ENCODE measurements at regions not wholly inside any gene's neighbourhood (a gene's known extent, or its start where the extent isn't known, plus 50 kb on each side); places are given as distances from the start of the nearest gene placed in this dataset.

DNA sequence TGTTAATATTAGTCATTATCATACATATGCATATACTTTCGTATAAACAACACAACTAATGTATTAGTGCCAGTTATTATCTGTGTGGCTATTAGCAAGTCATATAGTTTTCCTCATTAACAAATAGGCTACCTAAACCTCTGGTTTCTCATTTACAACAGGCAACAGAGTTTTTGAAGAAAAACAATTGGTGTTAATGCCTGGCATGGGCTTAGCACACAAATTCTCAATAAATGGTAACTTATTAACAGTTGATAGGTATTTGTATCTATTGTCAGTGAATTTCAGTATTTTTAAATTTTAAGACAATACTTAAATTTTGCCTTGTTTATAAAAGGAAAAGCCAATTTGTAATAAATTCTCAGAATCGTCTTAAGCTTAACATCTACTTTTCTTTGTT, 182.5 kb downstream of the PMAIP1 start:
- no peak overlapping the region for H3K4me3 ChIP-seq (ENCODE audit: low read depth, low read length)
- no peak for TF ChIP-seq CTCF (IDR thresholded peaks at IDR 0.05; ENCODE audit: low read depth, low read length)
- no peak for DNase-seq (ENCODE audit: low read depth, low spot score)
- in situ Hi-C loops (cut with HindIII; ENCODE audit: low sequenced_read_pairs) = no loop called here

GRCh38 chr18:60075477-60075876, 175.7 kb downstream of the PMAIP1 start:
- in situ Hi-C loops (cut with HindIII; ENCODE audit: low sequenced_read_pairs) = no loop called here
- H3K4me3 ChIP-seq (ENCODE audit: low read depth, low read length) = no peak overlapping the region
- DNase-seq (ENCODE audit: low read depth, low spot score) = no peak
- no peak for TF ChIP-seq CTCF (IDR thresholded peaks at IDR 0.05; ENCODE audit: low read depth, low read length)

DNA sequence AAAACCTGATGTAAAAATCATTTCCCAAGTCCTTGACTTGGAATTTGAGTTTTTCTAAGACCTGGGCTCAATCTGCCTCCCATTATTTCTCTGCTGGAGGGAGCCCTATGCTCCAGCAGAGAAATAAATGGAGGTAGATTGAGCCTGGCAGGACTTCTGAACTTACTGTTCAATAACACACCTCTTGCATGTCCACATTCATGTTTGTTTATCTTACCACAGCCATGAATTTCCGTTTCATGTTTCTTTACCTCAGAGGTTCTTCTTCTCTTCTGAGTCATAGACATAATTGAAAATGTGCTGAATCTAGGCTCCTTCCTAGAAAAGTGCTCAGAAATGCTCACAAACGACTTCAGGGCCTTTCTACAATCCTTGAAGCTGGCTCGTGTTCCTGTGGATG, 170.8 kb downstream of the PMAIP1 start:
- no peak for TF ChIP-seq CTCF (IDR thresholded peaks at IDR 0.05; ENCODE audit: low read depth, low read length)
- in situ Hi-C loops (cut with HindIII; ENCODE audit: low sequenced_read_pairs) = no loop called here
- no peak overlapping the region for H3K4me3 ChIP-seq (ENCODE audit: low read depth, low read length)
- peak; percentile 71 for DNase-seq (ENCODE audit: low read depth, low spot score)

GRCh38 chr18:60069145-60069544, 169.3 kb downstream of the PMAIP1 start:
- H3K4me3 ChIP-seq (ENCODE audit: low read depth, low read length) = no peak overlapping the region
- DNase-seq (ENCODE audit: low read depth, low spot score) = no peak
- in situ Hi-C loops (cut with HindIII; ENCODE audit: low sequenced_read_pairs) = no loop called here
- peak; percentile 28 for TF ChIP-seq CTCF (IDR thresholded peaks at IDR 0.05; ENCODE audit: low read depth, low read length)

GRCh38 chr18:60067426-60068210, 167.8 kb downstream of the PMAIP1 start:
- in situ Hi-C loops (cut with HindIII; ENCODE audit: low sequenced_read_pairs) = no loop called here
- TF ChIP-seq CTCF (IDR thresholded peaks at IDR 0.05; ENCODE audit: low read depth, low read length) = no peak
- DNase-seq (ENCODE audit: low read depth, low spot score) = no peak
- no peak overlapping the region for H3K4me3 ChIP-seq (ENCODE audit: low read depth, low read length)

DNA sequence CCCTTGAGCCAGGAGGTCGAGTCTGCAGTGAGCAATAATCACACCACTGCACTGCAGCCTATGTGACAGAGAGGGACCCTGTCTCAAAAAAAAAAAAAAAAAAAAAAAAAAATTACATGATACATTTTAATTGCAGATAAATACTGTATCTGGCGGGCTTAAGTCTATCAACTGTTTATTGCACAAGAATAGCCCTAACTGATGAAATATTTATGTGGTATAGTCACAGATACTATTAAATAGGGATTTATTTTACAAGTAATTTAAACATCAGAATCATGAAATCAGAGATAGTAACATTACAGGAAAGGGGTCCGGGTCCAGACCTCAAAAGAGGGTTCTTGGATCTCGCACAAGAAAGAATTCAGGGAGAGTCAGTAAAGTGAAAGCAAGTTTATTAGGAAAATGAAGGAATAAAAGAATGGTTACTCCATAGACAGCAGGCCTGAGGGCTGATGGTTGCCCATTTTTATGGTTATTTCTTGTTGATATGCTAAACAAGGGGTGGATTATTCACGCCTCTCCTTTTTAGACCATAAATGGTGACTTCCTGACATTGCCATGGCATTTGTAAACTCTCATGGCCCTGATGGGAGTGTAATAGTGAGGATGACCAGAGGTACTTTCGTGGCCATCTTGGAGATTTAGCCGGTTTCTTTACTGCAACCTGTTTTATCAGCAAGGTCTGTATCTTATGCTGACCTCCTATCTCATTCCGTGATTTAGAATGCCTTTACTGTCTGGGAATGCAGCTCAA, 166.6 kb downstream of the PMAIP1 start:
- no peak for DNase-seq (ENCODE audit: low read depth, low spot score)
- no peak overlapping the region for H3K4me3 ChIP-seq (ENCODE audit: low read depth, low read length)
- in situ Hi-C loops (cut with HindIII; ENCODE audit: low sequenced_read_pairs) = no loop called here
- no peak for TF ChIP-seq CTCF (IDR thresholded peaks at IDR 0.05; ENCODE audit: low read depth, low read length)
